ENCODE measurements at regions not wholly inside any gene's neighbourhood (a gene's known extent, or its start where the extent isn't known, plus 50 kb on each side); places are given as distances from the start of the nearest gene placed in this dataset.

GRCh38 chr20:20941468-20941889 lies 164.7 kb downstream of the LINC00237 start (continued):
- TF ChIP-seq, protein P1, sequence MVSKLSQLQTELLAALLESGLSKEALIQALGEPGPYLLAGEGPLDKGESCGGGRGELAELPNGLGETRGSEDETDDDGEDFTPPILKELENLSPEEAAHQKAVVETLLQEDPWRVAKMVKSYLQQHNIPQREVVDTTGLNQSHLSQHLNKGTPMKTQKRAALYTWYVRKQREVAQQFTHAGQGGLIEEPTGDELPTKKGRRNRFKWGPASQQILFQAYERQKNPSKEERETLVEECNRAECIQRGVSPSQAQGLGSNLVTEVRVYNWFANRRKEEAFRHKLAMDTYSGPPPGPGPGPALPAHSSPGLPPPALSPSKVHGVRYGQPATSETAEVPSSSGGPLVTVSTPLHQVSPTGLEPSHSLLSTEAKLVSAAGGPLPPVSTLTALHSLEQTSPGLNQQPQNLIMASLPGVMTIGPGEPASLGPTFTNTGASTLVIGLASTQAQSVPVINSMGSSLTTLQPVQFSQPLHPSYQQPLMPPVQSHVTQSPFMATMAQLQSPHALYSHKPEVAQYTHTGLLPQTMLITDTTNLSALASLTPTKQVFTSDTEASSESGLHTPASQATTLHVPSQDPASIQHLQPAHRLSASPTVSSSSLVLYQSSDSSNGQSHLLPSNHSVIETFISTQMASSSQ (IDR thresholded peaks at IDR 0.05; ENCODE audit: low read depth), result 0 out of 2 replicates have a peak, but pooled peaks have one; percentile 46
- TF ChIP-seq, protein P1 (CRISPR knock-in tag; IDR thresholded peaks at IDR 0.05; ENCODE audit: borderline replicate concordance), result peak; percentile 68; the same call in 1 of the 2 replicates
- TF ChIP-seq FOXP1 (IDR thresholded peaks at IDR 0.05) (no peak), FOXP1 (CRISPR knock-in tag; IDR thresholded peaks at IDR 0.05) (peak; percentile 54; the same call in 1 of the 2 replicates), SRSF9 (IDR thresholded peaks at IDR 0.05; ENCODE audit: borderline replicate concordance, insufficient read depth, low read depth, low read length, poor library complexity, severe bottlenecking) (no peak), HINFP (CRISPR knock-in tag; IDR thresholded peaks at IDR 0.05; ENCODE audit: low read depth) (no peak), HMG20A (CRISPR knock-in tag; IDR thresholded peaks at IDR 0.05; ENCODE audit: borderline replicate concordance) (peak; percentile 97), ZFX (CRISPR knock-in tag; IDR thresholded peaks at IDR 0.05; ENCODE audit: low read depth) (no peak), POLR2G (IDR thresholded peaks at IDR 0.05; ENCODE audit: low read depth, low read length) (no peak), ATF7-NPFF (CRISPR knock-in tag; IDR thresholded peaks at IDR 0.05; ENCODE audit: low read depth) (no peak), SOX13 (IDR thresholded peaks at IDR 0.05) (peak; percentile 63; the same call in 1 of the 2 replicates), SOX13 (CRISPR knock-in tag; conservative IDR thresholded peaks at IDR 0.05 in 1 of 2, IDR thresholded peaks at IDR 0.05 in 1 of 2) (peak in 1 of 2 experiments; percentile 87; a peak in 2 of 4 replicates), FOSL2 (CRISPR knock-in tag; IDR thresholded peaks at IDR 0.05) (peak; percentile 44), SP1 (IDR thresholded peaks at IDR 0.05) (no peak), SP1 (CRISPR knock-in tag; IDR thresholded peaks at IDR 0.05) (no peak), ZNF703 (CRISPR knock-in tag; IDR thresholded peaks at IDR 0.05; ENCODE audit: borderline replicate concordance) (peak; percentile 73; the same call in 1 of the 2 replicates), HHEX (CRISPR knock-in tag; IDR thresholded peaks at IDR 0.05) (peak; percentile 91), KLF13 (CRISPR knock-in tag; IDR thresholded peaks at IDR 0.05) (no peak), TFE3 (CRISPR knock-in tag; IDR thresholded peaks at IDR 0.05) (0 out of 2 replicates have a peak, but pooled peaks have one; percentile 54), ZNF180 (CRISPR knock-in tag; IDR thresholded peaks at IDR 0.05; ENCODE audit: borderline replicate concordance, low read depth) (no peak), SALL2 (CRISPR knock-in tag; IDR thresholded peaks at IDR 0.05) (peak; percentile 44; the same call in 1 of the 2 replicates), EZH2 (conservative IDR thresholded peaks at IDR 0.05; ENCODE audit: low read depth, low read length) (no peak), HNRNPL (IDR thresholded peaks at IDR 0.05; ENCODE audit: low read depth, low read length) (no peak), ZNF660 (CRISPR knock-in tag; IDR thresholded peaks at IDR 0.05; ENCODE audit: borderline replicate concordance, low read depth) (no peak)
- TF ChIP-seq, protein P2, sequence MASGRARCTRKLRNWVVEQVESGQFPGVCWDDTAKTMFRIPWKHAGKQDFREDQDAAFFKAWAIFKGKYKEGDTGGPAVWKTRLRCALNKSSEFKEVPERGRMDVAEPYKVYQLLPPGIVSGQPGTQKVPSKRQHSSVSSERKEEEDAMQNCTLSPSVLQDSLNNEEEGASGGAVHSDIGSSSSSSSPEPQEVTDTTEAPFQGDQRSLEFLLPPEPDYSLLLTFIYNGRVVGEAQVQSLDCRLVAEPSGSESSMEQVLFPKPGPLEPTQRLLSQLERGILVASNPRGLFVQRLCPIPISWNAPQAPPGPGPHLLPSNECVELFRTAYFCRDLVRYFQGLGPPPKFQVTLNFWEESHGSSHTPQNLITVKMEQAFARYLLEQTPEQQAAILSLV (CRISPR knock-in tag; IDR thresholded peaks at IDR 0.05; ENCODE audit: borderline replicate concordance), result no peak
